NOMO-1 treated with dmso at 0.1 percent for 144 hours (cell line): ENCODE measurements at regions not wholly inside any gene's neighbourhood (a gene's known extent, or its start where the extent isn't known, plus 50 kb on each side); places are given as distances from the start of the nearest gene placed in this dataset.

Experiments
- DNase-seq: peaks from one replicate; lab custom pipeline; 2025; ENCODE audit not compliant: unreplicated experiment; lab: John Stamatoyannopoulos, UW

DNA sequence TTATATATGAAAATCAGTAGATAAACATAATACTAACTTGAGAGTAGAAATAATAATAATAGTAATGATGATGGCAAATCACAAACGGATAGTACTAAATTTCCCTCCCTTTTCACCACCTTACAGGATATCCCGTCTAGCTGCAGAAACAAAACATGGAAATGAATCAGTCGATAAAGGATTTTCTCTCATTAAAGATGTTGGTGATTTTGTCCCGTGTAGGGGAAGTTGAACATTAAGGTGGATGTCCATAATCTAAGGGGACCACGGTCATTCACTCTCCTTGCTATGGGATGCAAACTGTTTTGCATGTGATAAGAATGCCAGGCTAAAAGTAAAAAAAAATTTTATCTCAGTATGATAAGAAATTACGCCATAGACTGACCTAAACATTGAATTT, 1027.7 kb upstream of the NR2F2 start:
- no peak for DNase-seq

DNA sequence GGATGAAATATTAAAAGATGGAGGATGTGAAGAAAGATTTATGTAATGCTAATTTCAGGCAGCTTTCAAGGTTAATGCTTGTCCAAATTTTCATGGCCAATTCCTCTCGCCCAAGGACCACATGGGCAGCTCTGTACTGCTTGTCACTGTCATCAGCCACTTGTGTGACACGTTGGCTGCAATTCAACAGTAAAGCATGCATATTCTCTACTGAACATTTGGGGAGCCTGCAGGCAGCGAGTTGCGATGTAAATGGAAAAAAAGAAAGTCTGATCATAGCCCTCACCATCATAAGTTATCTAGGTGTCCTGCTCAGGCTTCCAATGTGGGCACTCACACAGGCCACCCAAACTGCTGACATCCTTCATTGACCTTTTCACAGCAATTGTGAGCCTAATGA, 1026.8 kb upstream of the NR2F2 start:
- DNase-seq, result no peak

DNA sequence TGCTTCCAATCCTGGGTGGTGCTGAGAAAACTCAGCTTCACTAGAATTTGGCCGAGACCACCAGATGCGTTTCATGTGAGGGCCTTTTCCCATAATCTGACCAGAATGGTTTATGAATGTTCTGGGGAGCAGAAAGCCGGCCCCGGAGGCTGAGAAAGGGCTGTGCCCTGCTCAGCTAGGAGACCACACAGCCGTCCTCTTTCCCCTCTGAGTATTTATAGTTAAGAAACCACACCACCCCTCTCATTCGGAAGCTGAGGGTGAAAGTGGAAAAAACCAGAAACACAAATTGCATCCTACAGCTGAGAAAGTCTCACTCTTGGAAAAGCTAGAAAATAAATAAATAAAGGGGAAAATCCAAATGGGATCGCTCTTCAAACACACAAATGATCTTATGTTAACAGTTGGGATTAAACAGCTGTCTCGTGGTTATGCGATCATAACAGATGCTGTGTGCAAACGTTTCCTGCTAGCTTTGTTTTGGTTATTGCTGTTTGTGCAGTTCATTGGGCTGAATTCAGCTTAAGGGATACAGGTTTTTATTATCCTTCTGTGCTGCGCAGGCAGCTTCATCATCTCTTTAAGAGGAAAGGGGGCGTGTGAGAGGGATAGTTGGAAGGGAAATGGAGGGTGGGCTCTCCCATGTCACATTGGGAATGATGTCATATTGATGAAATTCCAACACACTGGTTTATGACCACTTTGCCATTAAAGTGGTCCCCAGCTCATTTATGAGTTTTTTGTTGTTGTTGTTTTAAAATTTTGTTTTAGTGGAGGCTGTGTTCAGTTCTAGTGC, 1026.2 kb upstream of the NR2F2 start:
- no peak for DNase-seq

GRCh38 chr15:95304947-95305400, 1025.5 kb upstream of the NR2F2 start:
- no peak for DNase-seq

GRCh38 chr15:95307115-95307514, 1023.4 kb upstream of the NR2F2 start:
- DNase-seq, result no peak

DNA sequence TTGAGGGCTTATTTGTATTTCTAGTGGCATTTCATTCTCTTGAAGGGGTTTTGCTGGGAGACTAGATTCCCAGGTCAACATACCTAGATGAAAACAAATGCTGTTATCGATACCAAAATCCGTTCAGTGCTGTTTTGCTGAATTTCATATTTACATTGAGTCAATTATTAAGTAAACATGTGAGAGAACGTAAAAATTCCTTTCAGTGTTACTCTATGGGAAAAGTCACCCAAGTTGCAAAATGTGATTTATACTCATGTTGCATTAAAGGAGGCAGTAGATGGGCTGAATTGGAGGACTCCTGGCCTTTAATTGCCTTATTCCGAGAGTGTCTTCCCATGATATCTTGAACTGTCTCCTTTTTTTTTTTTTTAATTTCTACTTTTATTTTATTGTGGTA, 1011.3 kb upstream of the NR2F2 start:
- DNase-seq, result no peak

DNA sequence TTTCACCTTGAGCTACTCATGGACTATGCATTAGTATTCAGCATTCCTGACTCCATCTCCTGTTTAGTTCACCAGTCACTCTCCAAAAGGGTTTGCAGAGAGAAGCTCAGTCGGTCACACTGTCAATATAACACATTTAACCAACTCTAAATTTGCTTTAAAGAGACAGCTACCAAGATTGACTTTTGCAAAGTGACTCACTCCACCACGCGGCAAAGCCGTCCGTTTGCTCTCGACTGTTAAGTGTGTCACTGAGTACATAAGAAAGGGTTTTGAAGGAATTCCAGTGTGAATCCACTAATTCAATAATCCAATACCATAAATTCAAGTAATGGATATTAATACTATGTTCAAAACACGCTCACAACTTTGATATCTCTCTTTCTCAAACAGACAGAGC, 1006.7 kb upstream of the NR2F2 start:
- DNase-seq, result no peak

DNA sequence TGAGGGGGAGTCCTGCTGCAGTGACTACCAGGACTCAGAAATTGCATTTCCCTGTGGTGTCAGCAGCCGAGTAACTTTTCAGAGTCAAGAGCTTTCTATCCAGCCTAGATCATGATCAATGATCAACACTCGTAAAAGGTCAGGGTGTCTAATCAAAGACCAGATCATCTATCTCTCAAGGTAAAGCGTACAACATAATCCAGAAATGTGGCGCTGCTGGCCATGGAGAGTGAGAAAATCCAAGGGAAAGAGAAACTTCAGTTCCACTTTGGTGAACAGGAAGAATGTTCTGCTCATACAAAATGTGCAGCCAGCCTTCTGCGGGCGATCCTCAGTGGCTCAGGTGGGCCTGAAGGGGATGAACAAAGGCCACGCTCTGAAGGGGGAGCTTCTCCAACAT, 1005.8 kb upstream of the NR2F2 start:
- no peak for DNase-seq

DNA sequence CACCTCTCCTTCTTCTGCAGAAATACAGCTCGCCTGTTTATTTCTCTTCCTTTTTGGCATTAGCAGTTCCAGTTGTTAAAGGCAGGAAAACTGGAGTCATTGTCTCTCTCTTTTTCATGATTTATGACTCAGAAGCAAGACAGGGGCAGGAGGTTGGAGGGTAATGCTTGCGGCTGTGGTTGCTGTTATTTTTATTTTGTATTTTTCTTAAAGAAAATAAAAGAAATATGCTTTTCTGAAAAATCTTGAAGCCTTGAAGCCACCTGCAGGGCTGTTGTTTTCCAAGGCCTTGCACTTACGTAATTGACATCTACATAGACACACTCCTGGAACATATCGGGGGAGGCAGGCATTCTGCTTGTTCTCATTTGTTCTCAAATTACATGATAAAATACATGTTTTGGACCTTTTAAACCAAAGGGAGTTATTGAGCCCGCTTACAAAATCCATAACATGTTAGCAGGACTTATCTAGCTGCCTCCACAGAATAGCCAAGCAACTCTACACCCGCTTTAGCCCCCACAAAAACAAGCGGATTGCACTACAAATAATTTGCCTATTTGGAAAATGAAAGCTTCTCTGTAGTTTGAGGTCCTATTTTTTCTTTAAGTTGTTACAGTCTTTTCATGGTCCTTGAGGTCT, 1004.6 kb upstream of the NR2F2 start:
- no peak for DNase-seq

- no peak for DNase-seq
Measured at GRCh38 chr15:95326431-95327182, 1003.9 kb upstream of the NR2F2 start.

DNA sequence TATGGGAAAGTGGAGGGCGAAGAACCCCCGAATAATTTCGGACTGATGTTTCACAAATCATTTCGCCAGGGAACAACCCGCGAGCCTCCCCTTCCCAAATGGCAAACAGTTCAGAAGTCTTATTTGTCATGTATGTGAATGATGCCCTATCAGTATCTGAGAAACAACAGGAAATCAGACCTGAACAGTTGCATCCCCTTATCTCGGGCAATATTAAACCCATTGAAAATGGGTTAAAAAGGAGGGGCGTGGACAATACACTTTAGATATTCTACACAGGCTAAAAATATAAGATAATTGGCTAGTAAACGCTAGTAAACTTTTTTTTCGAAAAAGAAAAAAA, 1003.3 kb upstream of the NR2F2 start:
- no peak for DNase-seq

DNA sequence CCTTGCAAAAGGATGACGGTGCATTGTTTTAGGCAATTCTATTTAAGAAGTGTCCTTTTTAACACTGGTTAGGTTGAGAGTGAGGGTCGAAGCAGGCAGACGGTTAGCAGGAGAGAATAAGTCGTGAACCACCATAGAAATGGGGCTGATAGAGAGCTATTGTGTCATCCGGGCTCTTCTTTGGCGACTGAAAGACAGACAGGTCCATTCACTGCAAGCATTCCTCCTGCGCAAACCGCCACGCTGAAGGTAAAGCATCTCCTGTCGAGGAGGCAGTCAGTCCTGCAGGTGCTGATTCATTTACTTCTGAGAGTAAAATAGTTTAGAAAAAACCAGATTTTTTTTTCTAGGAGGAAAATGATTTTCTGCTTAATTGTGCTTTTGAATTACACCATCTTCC, 1002.8 kb upstream of the NR2F2 start:
- DNase-seq, result no peak

GRCh38 chr15:95328559-95328958, 1001.9 kb upstream of the NR2F2 start:
- no peak for DNase-seq

DNA sequence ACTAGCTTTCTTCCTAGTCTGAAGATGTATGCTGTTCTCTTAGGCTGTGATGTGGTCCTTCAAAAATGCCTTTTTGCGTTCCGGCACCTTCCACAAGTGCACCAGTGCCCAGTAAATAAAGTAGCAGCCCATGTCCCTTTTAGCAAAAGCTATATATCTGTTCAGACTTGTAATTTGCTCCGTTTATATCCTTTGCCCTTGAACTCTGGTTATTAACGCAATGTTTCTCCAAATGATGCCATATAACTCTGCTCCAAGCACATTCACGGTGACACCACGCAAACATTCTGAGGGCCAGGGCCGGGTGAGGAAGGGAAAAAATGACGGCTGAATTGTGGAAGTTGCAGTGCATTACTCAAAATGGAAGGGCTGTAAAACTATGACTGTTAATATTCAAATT, 1001.1 kb upstream of the NR2F2 start:
- DNase-seq, result no peak

GRCh38 chr15:95341686-95342085, 988.8 kb upstream of the NR2F2 start:
- no peak for DNase-seq

- DNase-seq, result no peak
Measured at GRCh38 chr15:95345867-95346266, 984.6 kb upstream of the NR2F2 start.

DNA sequence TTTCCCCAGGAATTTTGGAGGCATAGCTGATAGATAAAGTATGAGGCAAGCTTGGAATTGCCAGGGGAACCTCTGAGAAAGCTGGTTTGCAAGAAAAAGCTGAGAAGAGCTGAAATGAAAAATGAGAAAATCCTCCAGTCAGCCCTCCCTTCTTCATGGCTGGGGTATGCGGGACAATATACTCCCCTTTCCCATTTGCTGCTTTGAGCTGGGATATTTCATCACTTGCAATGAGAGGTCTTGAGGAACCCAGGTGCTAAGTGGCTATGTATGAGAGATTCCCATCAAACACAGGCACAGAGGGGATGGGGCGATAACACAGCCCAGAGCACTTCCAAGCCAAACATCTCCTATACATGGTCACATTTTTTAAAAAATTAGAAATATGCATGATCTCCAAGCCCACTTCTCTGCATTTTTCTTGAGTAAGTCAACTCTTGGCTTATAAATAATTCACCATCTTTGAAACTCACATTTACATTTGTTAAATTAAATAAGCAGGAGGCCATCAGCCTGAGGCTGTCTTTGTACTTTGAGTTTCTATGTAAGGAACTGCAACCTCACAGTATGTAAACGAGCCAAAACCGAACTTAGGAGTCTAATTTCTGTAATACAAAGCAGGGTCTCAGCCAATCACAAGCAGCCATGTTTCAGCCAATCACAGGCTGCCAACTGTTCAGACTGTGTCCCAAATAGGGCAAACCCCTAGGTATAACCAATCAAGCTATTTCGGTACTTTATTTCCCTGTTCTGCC, 983.6 kb upstream of the NR2F2 start:
- DNase-seq, result no peak

- DNase-seq, result no peak
Measured at GRCh38 chr15:95347837-95348236, 982.7 kb upstream of the NR2F2 start.

DNA sequence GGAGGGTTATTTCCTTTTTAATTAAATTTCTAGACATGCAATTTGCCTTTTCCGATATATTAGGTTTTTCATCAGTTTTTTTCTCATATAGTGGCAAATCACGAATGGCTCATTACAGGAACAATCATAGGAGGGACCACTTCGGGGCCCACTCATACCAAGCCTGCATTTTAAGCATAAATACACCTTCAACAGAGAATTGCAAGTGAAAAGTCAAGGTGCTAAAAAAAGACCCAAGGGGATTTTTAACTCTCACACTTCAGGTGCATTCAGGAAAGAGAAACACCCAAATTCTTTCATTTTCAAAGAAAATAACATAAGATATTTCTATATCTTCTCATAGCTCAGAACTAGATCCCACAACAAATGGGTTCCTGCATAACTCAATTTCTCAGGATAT, 979.6 kb upstream of the NR2F2 start:
- DNase-seq, result no peak

- no peak for DNase-seq
Measured at GRCh38 chr15:95352631-95353187, 977.8 kb upstream of the NR2F2 start.

GRCh38 chr15:95353512-95353911, 977.0 kb upstream of the NR2F2 start:
- no peak for DNase-seq
